ENCODE measurements at regions not wholly inside any gene's neighbourhood (a gene's known extent, or its start where the extent isn't known, plus 50 kb on each side); places are given as distances from the start of the nearest gene placed in this dataset.
"Not testable (repeated sequence)": the region's sequence is repeated elsewhere in the genome, so short reads cannot be mapped to it uniquely, and the experiment has no call there.

DNA sequence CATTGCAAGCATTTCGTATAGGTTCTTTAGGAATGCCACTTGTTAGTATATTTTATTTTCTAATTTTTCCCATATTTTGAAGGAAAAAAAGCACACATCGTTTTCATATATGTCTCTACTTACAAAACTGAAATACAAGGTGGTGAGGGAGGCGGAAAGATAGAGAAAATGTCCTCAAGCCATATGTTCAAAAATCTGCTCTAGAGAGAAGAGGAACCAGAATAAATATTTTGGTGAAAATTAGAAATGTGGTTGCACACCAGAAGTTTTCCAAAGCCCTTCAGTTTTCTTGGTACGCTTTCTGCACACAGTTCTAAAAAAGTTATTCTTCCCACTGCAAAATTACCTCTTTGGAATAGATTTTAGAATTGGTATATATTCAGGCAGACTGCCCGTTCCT is 107.4 kb upstream of the RHOBTB1 start:
- DNase-seq (ENCODE audit: low read depth) = no peak
- no peak for TF ChIP-seq CTCF (IDR thresholded peaks at IDR 0.05; ENCODE audit: insufficient read depth, low read length, severe bottlenecking)
- Histone ChIP-seq H3K4me3 (ENCODE audit: low read depth, low read length) (no peak overlapping the region), H3K36me3 (ENCODE audit: control insufficient read depth, insufficient read depth, low read length) (no peaks in the 10 kb centered on the region), H3K27me3 (ENCODE audit: control insufficient read depth, insufficient read depth, low read length) (no peaks in the 10 kb centered on the region)
- FAIRE-seq = no peak

DNA sequence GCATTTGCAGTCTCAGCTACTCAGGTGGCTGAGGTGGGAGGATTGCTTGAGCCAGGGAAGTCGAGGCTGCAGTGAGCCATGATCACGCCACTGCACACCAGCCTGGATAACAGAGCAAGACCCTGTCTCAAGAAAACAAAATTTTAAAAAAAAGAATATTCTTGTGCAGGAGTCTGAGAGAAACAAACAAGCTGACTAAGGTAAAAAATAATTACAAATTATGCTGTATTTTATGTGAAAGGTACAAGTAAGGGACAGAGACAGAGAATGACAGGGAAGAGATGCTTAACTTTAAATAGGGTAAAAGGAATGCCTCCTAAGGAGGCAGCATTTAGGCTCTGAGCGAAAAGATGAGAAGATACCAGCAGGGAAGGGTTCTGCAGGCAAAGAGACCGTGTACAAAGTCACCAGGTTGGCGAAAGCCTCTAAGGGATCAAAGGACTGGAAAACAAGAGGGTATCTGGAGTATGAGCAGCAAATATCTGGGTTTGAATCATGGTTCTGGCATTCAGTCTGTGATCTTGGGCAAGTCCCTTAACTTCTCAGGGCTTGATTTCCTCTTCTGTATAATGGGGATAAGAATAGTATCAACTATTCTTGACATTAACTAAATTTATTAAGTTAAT is 106.2 kb upstream of the RHOBTB1 start:
- Histone ChIP-seq H3K4me3 (ENCODE audit: low read depth, low read length) (no peak overlapping the region), H3K36me3 (ENCODE audit: control insufficient read depth, insufficient read depth, low read length) (no peaks in the 10 kb centered on the region), H3K27me3 (ENCODE audit: control insufficient read depth, insufficient read depth, low read length) (no peaks in the 10 kb centered on the region)
- no peak for TF ChIP-seq CTCF (IDR thresholded peaks at IDR 0.05; ENCODE audit: insufficient read depth, low read length, severe bottlenecking)
- DNase-seq (ENCODE audit: low read depth) (no peak), FAIRE-seq (no peak)

DNA sequence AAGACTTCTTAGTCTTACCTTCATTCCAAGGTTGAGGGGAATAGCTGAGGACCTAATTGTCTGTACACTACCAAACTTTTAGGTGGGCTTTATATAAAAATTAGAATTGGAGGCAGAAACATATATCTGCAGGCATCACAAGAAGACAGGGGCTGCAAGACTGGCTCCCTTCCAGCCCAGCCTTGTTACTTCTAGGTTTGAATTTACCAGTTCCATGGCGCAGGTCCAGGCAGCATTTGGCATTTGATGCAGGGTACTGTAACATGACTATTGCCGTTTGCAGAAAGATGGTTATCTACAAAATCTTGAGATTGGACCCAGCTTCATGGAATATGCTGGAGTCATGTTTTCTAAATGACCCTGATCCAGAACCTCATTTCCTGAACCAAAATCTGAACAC is 105.4 kb upstream of the RHOBTB1 start:
- FAIRE-seq (no peak), DNase-seq (ENCODE audit: low read depth) (no peak)
- Histone ChIP-seq H3K4me3 (ENCODE audit: low read depth, low read length) (no peak overlapping the region), H3K36me3 (ENCODE audit: control insufficient read depth, insufficient read depth, low read length) (no peaks in the 10 kb centered on the region), H3K27me3 (ENCODE audit: control insufficient read depth, insufficient read depth, low read length) (no peaks in the 10 kb centered on the region)
- no peak for TF ChIP-seq CTCF (IDR thresholded peaks at IDR 0.05; ENCODE audit: insufficient read depth, low read length, severe bottlenecking)

DNA sequence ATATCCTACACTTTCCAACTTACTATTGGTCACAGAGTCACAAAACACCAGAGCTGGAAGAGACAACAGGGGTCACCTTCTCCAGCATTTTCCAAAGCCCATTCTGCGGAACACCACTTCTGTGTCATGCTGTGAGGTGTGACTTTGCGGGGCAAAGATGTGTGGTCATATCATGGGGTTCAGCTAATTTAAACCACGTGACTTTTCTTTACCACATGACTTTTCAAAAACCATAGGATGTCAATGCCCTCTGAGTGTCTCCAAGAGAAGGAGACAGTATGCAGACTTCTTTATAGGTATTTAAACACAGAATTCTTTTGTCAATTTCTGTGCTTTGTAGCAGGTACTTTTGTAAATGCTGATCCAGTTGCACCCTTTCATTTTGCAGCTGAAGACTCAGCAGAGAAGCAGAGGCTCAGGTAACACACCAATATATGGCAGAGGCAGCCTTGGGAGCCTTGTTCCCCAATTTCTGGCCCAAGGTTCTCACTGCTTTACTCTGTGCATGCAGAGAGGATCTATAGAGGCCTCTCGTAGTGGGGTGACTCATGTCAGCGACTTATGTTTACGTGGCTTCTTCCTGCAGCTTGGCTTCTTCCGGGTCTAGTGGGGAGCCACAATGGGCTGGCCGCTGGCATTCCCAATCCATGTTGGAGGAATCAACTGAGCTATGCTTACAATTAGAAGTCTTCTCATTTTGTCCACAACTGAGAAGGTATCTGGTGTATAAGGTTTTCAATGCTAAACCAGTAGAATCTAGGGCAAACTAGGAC is 104.0 kb upstream of the RHOBTB1 start:
- Histone ChIP-seq H3K27me3 (ENCODE audit: control insufficient read depth, insufficient read depth, low read length) (no peaks in the 10 kb centered on the region), H3K36me3 (ENCODE audit: control insufficient read depth, insufficient read depth, low read length) (no peaks in the 10 kb centered on the region), H3K4me3 (ENCODE audit: low read depth, low read length) (no peak overlapping the region)
- TF ChIP-seq CTCF (IDR thresholded peaks at IDR 0.05; ENCODE audit: insufficient read depth, low read length, severe bottlenecking) = no peak
- DNase-seq (ENCODE audit: low read depth) = peak; percentile 38
- no peak for FAIRE-seq

DNA sequence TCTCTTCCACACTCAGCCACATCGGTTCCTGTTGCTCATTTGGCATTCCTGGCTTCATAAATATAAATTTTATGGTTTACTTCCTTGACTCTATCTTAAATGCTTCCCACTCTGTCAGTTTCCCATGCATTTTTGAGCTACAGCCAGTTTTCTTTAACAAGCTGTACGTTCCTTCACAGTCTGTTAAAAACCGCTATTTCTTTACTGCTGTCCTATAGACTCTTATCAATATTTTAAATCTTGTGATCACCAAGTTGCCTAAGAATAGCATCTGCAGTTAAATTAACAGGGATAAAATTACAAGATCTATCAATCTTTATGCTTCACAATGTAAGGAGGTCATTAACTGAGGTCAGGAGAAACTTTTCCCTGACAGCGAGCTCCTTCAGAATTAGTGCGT is 103.1 kb upstream of the RHOBTB1 start:
- Histone ChIP-seq H3K36me3 (ENCODE audit: control insufficient read depth, insufficient read depth, low read length) (no peaks in the 10 kb centered on the region), H3K27me3 (ENCODE audit: control insufficient read depth, insufficient read depth, low read length) (no peaks in the 10 kb centered on the region), H3K4me3 (ENCODE audit: low read depth, low read length) (no peak overlapping the region)
- FAIRE-seq = no peak
- DNase-seq (ENCODE audit: low read depth) = no peak
- no peak for TF ChIP-seq CTCF (IDR thresholded peaks at IDR 0.05; ENCODE audit: insufficient read depth, low read length, severe bottlenecking)

DNA sequence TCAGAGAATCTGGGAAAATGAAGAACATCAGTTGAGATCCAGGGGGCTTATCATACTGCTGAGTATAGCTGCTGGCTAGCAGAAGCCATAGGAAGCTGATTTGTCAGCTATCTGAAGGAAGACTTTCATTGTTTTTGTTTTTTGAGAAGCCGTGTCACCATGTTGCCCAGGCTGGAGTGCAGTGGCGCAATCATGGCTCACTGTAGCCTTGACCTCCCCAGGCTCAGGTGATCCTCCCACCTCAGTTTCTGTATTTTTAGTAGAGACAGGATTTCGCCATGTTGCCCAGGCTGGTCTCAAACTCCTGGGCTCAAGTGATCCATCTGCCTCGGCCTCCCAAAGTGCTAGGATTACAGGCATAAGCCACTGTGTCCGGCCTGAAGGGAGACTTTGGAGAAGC is 101.5 kb upstream of the RHOBTB1 start:
- FAIRE-seq; H3K27me3 ChIP-seq (ENCODE audit: control insufficient read depth, insufficient read depth, low read length); DNase-seq (ENCODE audit: low read depth); H3K36me3 ChIP-seq (ENCODE audit: control insufficient read depth, insufficient read depth, low read length); H3K4me3 ChIP-seq (ENCODE audit: low read depth, low read length): not testable (repeated sequence)

All from bronchial epithelial cell (primary cell).